CD4-positive, alpha-beta T cell treated with Interleukin-1 beta for 1 hour (primary cell): ENCODE measurements at regions not wholly inside any gene's neighbourhood (a gene's known extent, or its start where the extent isn't known, plus 50 kb on each side); places are given as distances from the start of the nearest gene placed in this dataset.
"Not testable (repeated sequence)": the region's sequence is repeated elsewhere in the genome, so short reads cannot be mapped to it uniquely, and the experiment has no call there.

ENCODE experiments used
- DNase-seq, 2 donors: peaks; one replicate each; pipeline ENCODE4 v3.0.0-alpha.2; 2020 to 2022

DNA sequence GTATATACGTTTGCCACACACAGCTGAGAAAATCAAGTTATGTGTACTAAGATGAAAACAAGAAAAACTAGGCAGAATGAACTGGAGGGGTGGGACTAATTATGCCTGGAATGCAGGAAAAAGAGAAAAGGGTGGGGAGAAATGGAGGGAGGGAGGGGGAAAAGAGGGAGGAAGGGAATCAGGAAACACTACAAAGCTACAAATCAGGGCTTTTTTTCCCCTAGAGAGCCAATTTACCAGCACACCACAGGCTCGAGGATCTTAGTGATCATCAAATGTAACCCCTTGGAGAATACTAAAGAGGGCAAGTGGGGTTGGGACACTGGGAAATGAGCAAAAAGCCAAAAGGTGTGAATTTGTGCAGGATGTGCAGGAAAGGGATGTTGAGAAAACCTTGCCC is 451.9 kb downstream of the SMARCA1 start:
- no peak for DNase-seq

DNA sequence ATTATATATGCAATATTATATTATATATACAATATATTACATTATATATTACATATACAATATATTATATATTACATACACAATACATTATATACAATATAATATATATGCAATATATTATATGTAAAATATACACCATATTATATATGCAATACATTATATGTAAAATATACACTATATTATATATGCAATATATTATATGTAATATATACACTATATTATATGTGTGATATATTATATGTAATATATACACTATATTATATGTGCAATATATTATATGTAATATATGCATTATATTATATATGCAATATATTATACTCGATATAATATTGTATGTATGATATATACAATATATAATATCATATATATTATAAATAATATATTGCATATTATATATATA is 457.4 kb downstream of the SMARCA1 start:
- DNase-seq: no peak

GRCh38 chrX:129058405-129058804 is 464.9 kb downstream of the SMARCA1 start:
- no peak for DNase-seq

GRCh38 chrX:129043138-129043537 is 480.2 kb downstream of the SMARCA1 start:
- DNase-seq: no peak

DNA sequence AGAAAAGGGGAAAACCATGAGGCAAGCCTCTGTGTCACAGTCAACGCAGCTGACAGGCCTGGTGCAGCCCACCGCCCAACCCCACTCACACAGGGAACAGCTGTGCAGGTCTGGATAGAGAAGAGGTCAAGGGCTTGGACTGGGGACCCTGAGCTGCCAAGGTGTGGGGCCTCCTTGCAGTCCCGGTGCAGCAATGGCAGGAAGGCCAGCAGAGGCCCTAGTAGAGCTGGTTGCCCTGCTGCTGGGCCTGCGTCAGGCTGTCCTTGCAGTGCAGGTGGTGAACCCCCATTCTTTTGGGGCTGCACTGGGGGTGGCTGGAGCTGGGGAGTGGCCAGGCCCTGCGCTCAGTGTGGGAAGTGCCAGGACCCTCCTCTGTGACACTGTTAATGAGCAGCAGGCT is 482.0 kb downstream of the SMARCA1 start:
- DNase-seq: no peak

GRCh38 chrX:129040124-129040523 is 483.2 kb downstream of the SMARCA1 start:
- no peak for DNase-seq

DNA sequence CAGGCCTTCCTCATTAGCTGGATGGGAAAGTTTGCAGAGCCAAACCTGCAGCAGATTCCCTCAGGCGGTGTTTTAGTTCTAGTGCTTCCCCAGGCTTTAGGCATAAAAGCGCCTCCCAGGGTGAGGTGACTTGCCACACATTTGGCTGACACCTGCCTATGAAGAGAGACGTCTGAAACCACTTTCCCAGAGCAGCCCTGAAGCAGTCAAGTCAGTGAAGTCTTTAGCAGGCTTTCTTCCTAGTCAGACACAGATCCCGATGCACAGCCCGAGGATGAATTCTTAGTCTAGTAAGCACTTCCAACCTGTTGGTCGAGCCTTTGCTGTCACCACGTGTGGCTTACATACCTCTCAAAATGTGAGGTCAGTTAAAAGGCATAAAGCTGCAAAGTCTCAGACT is 484.1 kb downstream of the SMARCA1 start:
- DNase-seq: no peak

- no peak for DNase-seq
Observed at GRCh38 chrX:129037389-129037788, 485.9 kb downstream of the SMARCA1 start.

- DNase-seq: no peak
Observed at GRCh38 chrX:129035180-129035579, 488.1 kb downstream of the SMARCA1 start.

GRCh38 chrX:129034196-129034595 is 489.1 kb downstream of the SMARCA1 start:
- no peak for DNase-seq

DNA sequence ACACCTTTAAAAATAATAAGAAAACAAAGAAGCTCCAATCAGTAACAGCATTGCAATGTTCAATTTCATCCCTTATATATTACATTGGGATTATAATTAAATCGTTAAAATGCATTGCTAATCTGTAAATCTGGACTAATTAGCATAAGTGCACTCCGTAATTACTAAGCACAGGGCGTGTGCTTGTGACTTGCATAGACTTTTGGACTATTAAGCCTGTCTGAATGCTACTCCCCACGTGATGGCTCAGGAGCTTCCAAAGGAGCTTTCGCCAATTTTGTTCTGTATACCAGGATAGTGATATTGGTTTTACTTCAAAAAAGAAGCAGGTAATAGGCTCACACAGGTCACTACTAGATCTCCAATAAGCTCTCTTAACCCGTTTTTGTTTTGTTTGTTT is 497.1 kb downstream of the SMARCA1 start:
- DNase-seq: no peak

DNA sequence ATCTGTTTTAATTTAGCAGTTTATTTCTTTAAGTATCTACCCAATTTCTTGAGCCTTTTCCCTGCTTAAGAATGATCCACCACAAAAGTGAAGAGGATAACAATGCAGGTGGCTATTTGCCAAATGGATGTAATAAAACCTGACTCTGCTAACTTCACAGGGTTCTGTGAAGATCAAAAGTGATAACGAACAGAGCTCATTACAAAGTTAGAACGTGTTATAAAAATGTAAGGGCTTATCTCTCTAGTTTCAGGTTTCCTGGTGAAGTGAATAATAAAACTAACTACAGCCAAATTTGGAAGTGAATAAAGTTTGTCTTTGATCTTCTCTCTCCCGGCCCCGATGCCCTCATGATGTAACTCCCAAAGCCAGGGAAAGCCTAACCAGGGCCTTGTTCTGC is 497.9 kb downstream of the SMARCA1 start:
- DNase-seq: no peak

DNA sequence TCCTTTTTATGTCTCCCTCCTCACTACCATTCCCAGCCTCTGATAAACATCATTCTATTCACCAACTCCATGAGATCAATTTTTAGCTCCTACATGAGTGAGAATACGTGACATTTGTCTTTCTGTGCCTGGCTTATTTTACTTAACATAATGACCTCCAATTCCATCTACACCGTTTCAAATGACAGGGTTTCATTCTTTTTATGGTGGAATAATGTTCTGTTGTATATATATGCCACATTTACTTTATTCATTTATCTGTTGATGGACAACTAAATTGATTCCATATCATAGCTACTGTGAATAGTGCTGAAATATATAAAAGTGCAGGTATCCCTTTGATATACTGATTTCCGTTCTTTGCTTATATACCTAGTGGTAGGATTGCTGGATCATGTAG is 503.9 kb downstream of the SMARCA1 start:
- DNase-seq: no peak

GRCh38 chrX:129015381-129015780 is 507.9 kb downstream of the SMARCA1 start:
- DNase-seq: no peak

DNA sequence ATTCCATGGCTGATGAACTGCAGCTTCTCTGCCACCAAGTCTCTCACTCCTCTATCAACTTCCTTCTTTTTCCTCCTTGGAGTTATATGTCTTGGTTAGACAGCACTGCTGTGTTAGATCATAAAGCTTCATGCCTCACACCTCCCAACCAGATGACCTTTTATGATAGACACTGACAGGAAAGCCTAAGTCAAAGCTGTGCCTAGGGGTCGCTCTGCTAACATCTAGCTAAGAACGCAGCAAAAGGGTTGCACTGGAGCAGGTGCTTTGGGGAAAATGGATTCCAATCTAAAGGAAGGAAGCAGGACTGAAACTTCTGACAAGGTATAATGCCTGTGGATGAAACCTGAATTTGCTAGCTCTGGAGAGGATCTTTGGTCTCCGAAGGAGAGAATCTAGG is 509.7 kb downstream of the SMARCA1 start:
- no peak for DNase-seq

DNA sequence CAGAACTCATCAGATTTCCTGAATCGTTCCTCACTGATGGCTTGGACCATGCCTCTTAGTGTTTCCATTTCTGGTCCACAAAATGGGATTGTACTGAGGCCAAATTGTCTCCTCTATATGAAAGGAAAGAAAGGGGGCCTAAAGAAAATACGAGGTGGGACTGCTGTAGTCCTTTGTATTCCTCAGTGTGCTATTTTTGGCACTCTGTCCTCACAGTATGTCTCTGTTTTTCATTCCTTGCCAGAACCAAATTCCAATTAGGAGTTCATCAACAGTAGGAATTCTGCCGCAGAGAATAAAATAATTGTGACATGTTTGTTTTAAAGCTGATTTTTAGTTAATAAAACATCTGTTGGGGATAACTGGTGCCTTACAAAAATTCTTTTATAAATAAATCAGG is 515.7 kb downstream of the SMARCA1 start:
- no peak for DNase-seq

DNA sequence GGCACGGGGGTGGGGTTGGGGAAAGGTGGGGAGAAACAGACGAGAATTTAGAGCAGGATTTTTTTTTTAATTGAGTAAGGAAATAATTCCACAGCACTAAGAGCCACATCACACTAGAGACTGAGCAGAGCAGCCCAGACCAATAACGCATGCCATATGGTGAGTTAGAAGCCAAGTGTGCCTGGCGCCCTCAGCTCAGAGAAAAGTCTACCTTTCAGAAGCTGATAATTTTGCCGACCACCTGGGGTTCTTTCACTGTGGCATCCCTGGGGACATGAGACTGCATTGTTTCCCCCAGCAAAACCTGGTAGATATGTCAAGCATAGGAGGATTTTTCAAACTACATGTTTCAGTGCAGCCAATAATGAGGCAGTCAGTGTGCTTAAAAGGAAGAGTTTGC is 516.8 kb downstream of the SMARCA1 start:
- DNase-seq: no peak

GRCh38 chrX:129000797-129001196 is 522.5 kb downstream of the SMARCA1 start:
- no peak for DNase-seq

GRCh38 chrX:129000018-129000417 is 523.3 kb downstream of the SMARCA1 start:
- no peak for DNase-seq

DNA sequence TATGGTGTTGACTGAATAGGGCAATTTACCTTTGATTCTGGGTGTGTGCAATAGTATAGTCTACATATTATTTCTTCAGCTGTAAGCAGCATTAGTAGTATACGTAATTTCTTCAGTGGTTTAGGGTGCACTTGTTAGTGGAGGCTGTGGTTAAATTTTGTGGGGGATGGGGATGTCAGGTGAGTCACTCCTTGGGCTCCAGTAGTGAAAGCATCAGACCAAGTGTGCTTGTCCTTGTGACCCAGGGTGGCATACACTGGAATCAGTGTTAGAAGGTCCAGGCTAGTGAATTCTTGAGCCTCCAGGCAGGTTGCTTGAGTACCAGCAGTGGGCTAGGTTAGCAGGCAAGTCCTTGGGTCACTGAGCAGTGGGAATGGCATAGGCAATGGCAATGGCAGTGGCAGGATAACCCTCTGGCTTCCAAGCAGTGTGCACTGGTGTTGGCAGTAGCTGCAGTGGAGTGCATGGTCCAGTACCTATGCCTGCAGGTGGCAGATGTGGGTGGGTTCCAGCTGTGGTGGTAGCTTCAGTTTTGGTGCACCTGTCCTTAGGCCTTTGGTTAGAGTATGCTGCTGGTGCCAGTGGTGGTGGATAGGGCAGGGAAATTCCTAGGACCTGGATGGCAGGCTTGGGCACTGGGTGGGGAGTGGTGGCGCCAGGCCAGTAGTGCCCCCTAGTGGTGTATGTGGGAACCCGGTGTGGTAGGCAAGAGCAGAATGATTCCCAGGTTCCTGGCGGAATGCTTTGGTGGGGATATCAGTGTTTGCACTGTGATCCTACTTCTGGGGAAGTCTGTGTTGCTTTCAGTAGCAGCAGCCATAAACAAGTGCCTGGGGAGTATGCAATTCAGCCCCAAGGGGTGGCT is 531.0 kb downstream of the SMARCA1 start:
- no peak for DNase-seq

DNA sequence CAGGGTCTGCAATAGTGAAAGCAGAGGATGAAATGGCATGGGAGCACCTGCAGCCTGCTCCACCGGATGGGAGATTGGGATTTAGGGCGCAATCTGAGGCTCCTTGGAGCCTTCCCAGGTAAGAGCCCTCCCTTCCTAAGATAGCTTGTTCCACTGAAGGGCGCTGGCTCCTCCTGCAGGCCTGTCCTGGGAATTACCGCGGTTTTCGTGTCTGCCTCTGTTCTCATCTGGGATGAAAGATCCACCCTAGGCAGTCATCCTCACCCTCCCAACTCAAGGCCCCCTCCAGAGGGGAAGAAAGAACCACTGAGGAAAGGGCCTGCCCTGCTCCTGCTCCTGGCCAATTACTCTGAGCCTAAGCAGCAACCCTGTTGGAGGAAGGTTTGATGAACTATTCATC is 547.5 kb downstream of the SMARCA1 start:
- DNase-seq: no peak

GRCh38 chrX:128973033-128973432 is 550.3 kb downstream of the SMARCA1 start:
- DNase-seq: no peak

GRCh38 chrX:128961290-128961689 is 562.0 kb downstream of the SMARCA1 start:
- DNase-seq: no peak

DNA sequence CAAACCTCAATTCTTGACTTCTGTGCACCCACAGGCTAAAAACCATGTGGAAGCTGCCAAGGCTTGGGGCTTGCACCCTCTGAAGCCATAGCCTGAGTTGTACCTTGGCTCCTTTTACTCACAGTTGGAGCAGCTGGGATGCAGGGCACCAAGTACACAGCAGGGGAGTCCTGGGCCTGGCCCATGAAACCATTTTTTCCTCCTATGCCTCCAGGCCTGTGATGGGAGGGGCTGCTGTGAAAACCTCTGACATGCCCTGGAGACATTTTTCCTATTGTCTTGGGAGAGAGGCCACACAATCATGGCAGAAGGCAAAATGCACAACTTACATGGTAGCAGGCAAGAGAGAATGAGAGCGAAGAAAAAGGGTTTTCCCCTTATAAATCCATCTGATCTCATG is 568.6 kb downstream of the SMARCA1 start:
- not testable (repeated sequence) for DNase-seq

DNA sequence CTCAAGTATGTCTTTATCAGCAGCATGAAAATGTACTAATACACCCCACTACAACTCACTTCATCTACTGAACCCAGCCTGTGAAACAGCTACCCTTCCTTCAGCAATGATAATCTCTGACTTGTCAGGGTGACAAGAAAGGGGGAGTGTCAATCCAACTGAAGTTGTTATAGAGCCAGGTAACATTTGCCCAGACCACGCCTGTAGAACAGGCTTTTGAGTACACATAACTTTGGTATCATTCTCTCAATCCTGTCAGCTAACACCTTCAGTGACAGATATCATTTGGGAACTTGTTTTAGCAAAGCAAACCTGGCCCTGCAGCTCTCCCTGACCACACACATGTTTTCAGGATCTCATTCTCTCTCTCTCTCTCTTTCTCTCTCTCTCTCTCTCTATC is 592.2 kb downstream of the SMARCA1 start:
- no peak for DNase-seq
